ENCODE measurements at regions not wholly inside any gene's neighbourhood (a gene's known extent, or its start where the extent isn't known, plus 50 kb on each side); places are given as distances from the start of the nearest gene placed in this dataset.

- no peak for TF ChIP-seq ZNF532 (CRISPR knock-in tag; IDR thresholded peaks at IDR 0.05; ENCODE audit: borderline replicate concordance)
- no peak for TF ChIP-seq FOXJ3 (CRISPR knock-in tag; IDR thresholded peaks at IDR 0.05; ENCODE audit: borderline replicate concordance)
- no peak for TF ChIP-seq JAZF1 (CRISPR knock-in tag; IDR thresholded peaks at IDR 0.05)
- TF ChIP-seq SP1 (CRISPR knock-in tag; conservative IDR thresholded peaks at IDR 0.05): no peak
- no peak for TF ChIP-seq PRRX2 (CRISPR knock-in tag; IDR thresholded peaks at IDR 0.05)
- no peak for TF ChIP-seq CDX4 (CRISPR knock-in tag; IDR thresholded peaks at IDR 0.05; ENCODE audit: borderline replicate concordance)
- TF ChIP-seq NR2C2 (CRISPR knock-in tag; IDR thresholded peaks at IDR 0.05): no peak
- TF ChIP-seq MAX (CRISPR knock-in tag; IDR thresholded peaks at IDR 0.05): no peak
- TF ChIP-seq ZNF671 (CRISPR knock-in tag; IDR thresholded peaks at IDR 0.05): no peak
- no peak for TF ChIP-seq ATF1 (CRISPR knock-in tag; IDR thresholded peaks at IDR 0.05)
Observed at GRCh38 chr2:102932501-102932900, 170.7 kb downstream of the TMEM182 start (continued).

GRCh38 chr2:102939207-102939606 lies 177.4 kb downstream of the TMEM182 start:
- DNase-seq (ENCODE audit: low spot score) (no peak), ATAC-seq (no peak)
- no peaks in the 10 kb centered on the region for H3K27me3 Mint-ChIP-seq (ENCODE audit: low read depth)
- TF ChIP-seq ATF3 (CRISPR knock-in tag; conservative IDR thresholded peaks at IDR 0.05): no peak
- no peak for TF ChIP-seq TEAD1 (CRISPR knock-in tag; IDR thresholded peaks at IDR 0.05)
- TF ChIP-seq ZNF396 (CRISPR knock-in tag; IDR thresholded peaks at IDR 0.05; ENCODE audit: borderline replicate concordance): no peak
- POLR2A ChIA-PET: no interaction called here
- H3K4me1 Mint-ChIP-seq: no peaks in the 10 kb centered on the region
- peaks cover 16% of the 10 kb centered on the region for H3K9me3 Mint-ChIP-seq
- H3K27ac Mint-ChIP-seq: no peak overlapping the region
- H3K36me3 Mint-ChIP-seq: no peaks in the 10 kb centered on the region; the same call in 1 of the 2 replicates
- H3K4me3 Mint-ChIP-seq: no peak overlapping the region
- CTCF ChIA-PET: no interaction called here

GRCh38 chr2:102940684-102941083 lies 178.9 kb downstream of the TMEM182 start:
- CTCF ChIA-PET: interaction anchor here (1.0 kb wide), 1 partner anchor 35 kb away, joined by 3 read pairs; no protein-coding TSS in a partner anchor
- TF ChIP-seq FOXK1 (CRISPR knock-in tag; IDR thresholded peaks at IDR 0.05) (no peak), ERG (CRISPR knock-in tag; IDR thresholded peaks at IDR 0.05) (no peak), GTF2I (CRISPR knock-in tag; conservative IDR thresholded peaks at IDR 0.05) (no peak), CREM (CRISPR knock-in tag; IDR thresholded peaks at IDR 0.05) (no peak), JAZF1 (CRISPR knock-in tag; IDR thresholded peaks at IDR 0.05) (no peak), MYBL2 (CRISPR knock-in tag; IDR thresholded peaks at IDR 0.05) (no peak), GRHL2 (CRISPR knock-in tag; IDR thresholded peaks at IDR 0.05; ENCODE audit: insufficient replicate concordance, severe bottlenecking) (no peak), PREB (CRISPR knock-in tag; IDR thresholded peaks at IDR 0.05; ENCODE audit: borderline replicate concordance) (no peak), FOXP1 (CRISPR knock-in tag; IDR thresholded peaks at IDR 0.05; ENCODE audit: borderline replicate concordance) (no peak), GABPB1 (CRISPR knock-in tag; IDR thresholded peaks at IDR 0.05) (no peak), ZBTB43 (CRISPR knock-in tag; IDR thresholded peaks at IDR 0.05) (no peak), KAT7 (CRISPR knock-in tag; IDR thresholded peaks at IDR 0.05; ENCODE audit: borderline replicate concordance) (no peak), EMX1 (CRISPR knock-in tag; IDR thresholded peaks at IDR 0.05) (no peak), RORB (CRISPR knock-in tag; IDR thresholded peaks at IDR 0.05) (no peak)

More at GRCh38 chr2:102940684-102941083, 178.9 kb downstream of the TMEM182 start:
- no peak overlapping the region for H3K27ac Mint-ChIP-seq
- POLR2A ChIA-PET: no interaction called here
- no peaks in the 10 kb centered on the region; the same call in 1 of the 2 replicates for H3K36me3 Mint-ChIP-seq
- peaks cover 12% of the 10 kb centered on the region for H3K9me3 Mint-ChIP-seq
- H3K4me1 Mint-ChIP-seq: no peaks in the 10 kb centered on the region
- no peak for DNase-seq (ENCODE audit: low spot score)
- H3K4me3 Mint-ChIP-seq: no peak overlapping the region
- no peaks in the 10 kb centered on the region for H3K27me3 Mint-ChIP-seq (ENCODE audit: low read depth)
- no peak for ATAC-seq

All from WTC11 (cell line).